ENCODE measurements at regions not wholly inside any gene's neighbourhood (a gene's known extent, or its start where the extent isn't known, plus 50 kb on each side); places are given as distances from the start of the nearest gene placed in this dataset.

- TF ChIP-seq LEF1 (IDR thresholded peaks at IDR 0.05; ENCODE audit: borderline replicate concordance), result no peak
- no peak for TF ChIP-seq FOXM1 (IDR thresholded peaks at IDR 0.05; ENCODE audit: borderline replicate concordance)
- TF ChIP-seq SUZ12 (IDR thresholded peaks at IDR 0.05), result no peak
- no peak for TF ChIP-seq ELF4 (IDR thresholded peaks at IDR 0.05)
- no peak for TF ChIP-seq L3MBTL2 (conservative IDR thresholded peaks at IDR 0.05)
- TF ChIP-seq HDGF (IDR thresholded peaks at IDR 0.05; ENCODE audit: borderline replicate concordance), result no peak
- no peak for TF ChIP-seq FOXK2 (IDR thresholded peaks at IDR 0.05)
- no peak for TF ChIP-seq ZNF384 (IDR thresholded peaks at IDR 0.05)
- no peak for TF ChIP-seq FOXA1 (IDR thresholded peaks at IDR 0.05)
- TF ChIP-seq TARDBP (IDR thresholded peaks at IDR 0.05), result no peak
- TF ChIP-seq ARNT (IDR thresholded peaks at IDR 0.05), result no peak
- no peak for TF ChIP-seq NFRKB (IDR thresholded peaks at IDR 0.05)
- no peak for TF ChIP-seq SP1 (IDR thresholded peaks at IDR 0.05)
- no peak for TF ChIP-seq CTBP1 (IDR thresholded peaks at IDR 0.05; ENCODE audit: borderline replicate concordance)
- TF ChIP-seq, protein P1, sequence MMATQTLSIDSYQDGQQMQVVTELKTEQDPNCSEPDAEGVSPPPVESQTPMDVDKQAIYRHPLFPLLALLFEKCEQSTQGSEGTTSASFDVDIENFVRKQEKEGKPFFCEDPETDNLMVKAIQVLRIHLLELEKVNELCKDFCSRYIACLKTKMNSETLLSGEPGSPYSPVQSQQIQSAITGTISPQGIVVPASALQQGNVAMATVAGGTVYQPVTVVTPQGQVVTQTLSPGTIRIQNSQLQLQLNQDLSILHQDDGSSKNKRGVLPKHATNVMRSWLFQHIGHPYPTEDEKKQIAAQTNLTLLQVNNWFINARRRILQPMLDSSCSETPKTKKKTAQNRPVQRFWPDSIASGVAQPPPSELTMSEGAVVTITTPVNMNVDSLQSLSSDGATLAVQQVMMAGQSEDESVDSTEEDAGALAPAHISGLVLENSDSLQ (IDR thresholded peaks at IDR 0.05), result no peak
- TF ChIP-seq BHLHE40 (IDR thresholded peaks at IDR 0.05; ENCODE audit: borderline replicate concordance), result no peak
- POLR2A ChIA-PET, result no interaction called here
These were observed 358.9 kb upstream of the IRX2 start for GRCh38 chr5:3110371-3110770.

GRCh38 chr5:3107156-3107611, 355.7 kb upstream of the IRX2 start:
- DNase-seq (ENCODE audit: extremely low spot score), result no peak
- POLR2A ChIA-PET, result no interaction called here
- CTCF ChIA-PET, result no interaction called here
- TF ChIP-seq BHLHE40 (IDR thresholded peaks at IDR 0.05; ENCODE audit: borderline replicate concordance) (no peak), SP1 (IDR thresholded peaks at IDR 0.05) (no peak)

More at GRCh38 chr5:3110371-3110770, 358.9 kb upstream of the IRX2 start:
- CTCF ChIA-PET, result no interaction called here
- DNase-seq (ENCODE audit: extremely low spot score), result no peak

GRCh38 chr5:3105581-3105980, 354.1 kb upstream of the IRX2 start:
- no peak for DNase-seq (ENCODE audit: extremely low spot score)
- TF ChIP-seq ZNF384 (IDR thresholded peaks at IDR 0.05), result no peak
- POLR2A ChIA-PET, result no interaction called here
- CTCF ChIA-PET, result no interaction called here

DNA sequence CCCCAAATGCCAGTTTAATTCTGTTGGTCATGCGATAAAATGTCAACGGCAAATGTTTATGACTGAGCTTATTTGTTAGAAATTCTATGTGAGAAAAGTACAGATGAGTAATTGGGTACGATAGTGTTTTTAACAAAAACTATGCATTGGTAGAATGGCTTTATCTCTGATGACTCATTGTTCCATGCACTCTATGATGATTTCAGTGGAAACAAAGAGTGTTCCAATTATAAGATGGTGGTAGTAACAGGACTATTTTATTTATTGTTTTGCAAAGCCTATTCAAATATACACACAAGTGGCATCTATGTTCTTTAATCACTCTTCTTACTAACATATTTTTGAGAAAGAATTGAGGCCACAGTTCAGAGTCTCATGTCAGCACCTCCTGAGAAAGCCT, 353.7 kb upstream of the IRX2 start:
- POLR2A ChIA-PET, result no interaction called here
- CTCF ChIA-PET, result no interaction called here
- TF ChIP-seq ARNT (IDR thresholded peaks at IDR 0.05) (no peak), NFRKB (IDR thresholded peaks at IDR 0.05) (no peak)
- no peak for DNase-seq (ENCODE audit: extremely low spot score)

GRCh38 chr5:3104429-3105060, 353.1 kb upstream of the IRX2 start:
- no peak for DNase-seq (ENCODE audit: extremely low spot score)
- TF ChIP-seq SP1 (IDR thresholded peaks at IDR 0.05) (no peak), LEF1 (IDR thresholded peaks at IDR 0.05; ENCODE audit: borderline replicate concordance) (no peak), CTBP1 (IDR thresholded peaks at IDR 0.05; ENCODE audit: borderline replicate concordance) (no peak), FOXK2 (IDR thresholded peaks at IDR 0.05) (no peak), FOXM1 (IDR thresholded peaks at IDR 0.05; ENCODE audit: borderline replicate concordance) (no peak), BHLHE40 (IDR thresholded peaks at IDR 0.05; ENCODE audit: borderline replicate concordance) (no peak), L3MBTL2 (conservative IDR thresholded peaks at IDR 0.05) (no peak), SUZ12 (IDR thresholded peaks at IDR 0.05) (no peak), ZNF384 (IDR thresholded peaks at IDR 0.05) (no peak), HDGF (IDR thresholded peaks at IDR 0.05; ENCODE audit: borderline replicate concordance) (no peak), NFRKB (IDR thresholded peaks at IDR 0.05) (no peak), TARDBP (IDR thresholded peaks at IDR 0.05) (no peak), FOXA1 (IDR thresholded peaks at IDR 0.05) (no peak), ARNT (IDR thresholded peaks at IDR 0.05) (no peak), ELF4 (IDR thresholded peaks at IDR 0.05) (no peak)
- TF ChIP-seq, protein P1 (IDR thresholded peaks at IDR 0.05), result no peak
- ChIA-PET POLR2A (no interaction called here), CTCF (no interaction called here)

- CTCF ChIA-PET, result no interaction called here
- no peak for DNase-seq (ENCODE audit: extremely low spot score)
- no peak for TF ChIP-seq FOXA1 (IDR thresholded peaks at IDR 0.05)
- no peak for TF ChIP-seq ZNF384 (IDR thresholded peaks at IDR 0.05)
- TF ChIP-seq ARNT (IDR thresholded peaks at IDR 0.05), result no peak
- TF ChIP-seq TARDBP (IDR thresholded peaks at IDR 0.05), result no peak
- TF ChIP-seq FOXM1 (IDR thresholded peaks at IDR 0.05; ENCODE audit: borderline replicate concordance), result no peak
- TF ChIP-seq SUZ12 (IDR thresholded peaks at IDR 0.05), result no peak
- no peak for TF ChIP-seq LEF1 (IDR thresholded peaks at IDR 0.05; ENCODE audit: borderline replicate concordance)
- TF ChIP-seq CTBP1 (IDR thresholded peaks at IDR 0.05; ENCODE audit: borderline replicate concordance), result no peak
- no peak for TF ChIP-seq SP1 (IDR thresholded peaks at IDR 0.05)
- TF ChIP-seq, protein P1 (IDR thresholded peaks at IDR 0.05), result no peak
- no peak for TF ChIP-seq BHLHE40 (IDR thresholded peaks at IDR 0.05; ENCODE audit: borderline replicate concordance)
- POLR2A ChIA-PET, result no interaction called here
These were observed 351.9 kb upstream of the IRX2 start for GRCh38 chr5:3103262-3103811.

DNA sequence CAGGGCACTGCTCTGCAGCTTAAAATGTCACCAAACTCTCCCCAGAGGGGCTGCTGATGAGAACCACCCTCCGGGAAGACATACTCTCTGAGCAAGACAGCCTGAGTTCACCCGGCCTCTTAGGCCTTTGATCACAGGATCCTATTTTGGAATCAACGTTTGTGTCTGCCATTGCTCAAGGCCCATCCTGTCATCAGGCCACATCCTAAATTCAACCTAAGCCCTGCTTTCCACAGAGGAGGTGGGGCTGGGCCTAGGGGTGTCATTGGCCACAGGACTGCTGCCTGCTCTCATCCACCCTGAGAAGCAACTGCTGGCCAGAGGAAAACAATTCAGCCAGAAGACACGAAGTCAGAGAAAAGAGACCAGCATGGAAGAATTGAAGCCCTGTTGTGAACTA, 351.1 kb upstream of the IRX2 start:
- no peak for DNase-seq (ENCODE audit: extremely low spot score)
- TF ChIP-seq, protein P1 (IDR thresholded peaks at IDR 0.05), result no peak
- ChIA-PET CTCF (no interaction called here), POLR2A (no interaction called here)

Data from HEK293T (cell line).